ENCODE measurements at regions not wholly inside any gene's neighbourhood (a gene's known extent, or its start where the extent isn't known, plus 50 kb on each side); places are given as distances from the start of the nearest gene placed in this dataset.

DNA sequence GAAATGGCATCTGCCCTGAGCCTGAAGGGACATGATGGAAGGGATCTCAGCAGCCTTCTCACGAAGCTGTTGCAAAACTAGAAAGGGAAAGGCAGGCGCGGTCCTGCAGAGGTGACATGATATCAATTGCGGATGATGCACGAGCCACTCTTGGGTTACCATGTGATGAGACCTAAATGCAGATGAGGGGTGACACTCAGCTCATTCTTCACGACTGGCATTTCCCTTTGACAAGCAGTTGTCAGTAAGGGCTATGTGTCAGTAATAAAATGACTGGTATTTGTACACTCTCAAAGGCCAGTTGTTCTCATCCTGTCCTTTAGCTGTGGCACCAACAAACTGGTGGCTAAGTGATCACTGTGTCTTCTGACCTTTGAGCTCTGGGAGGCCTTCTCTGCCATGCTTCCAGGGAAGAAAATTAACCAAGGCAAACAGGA lies 273.6 kb downstream of the ETAA1 start (continued):
- no peak for TF ChIP-seq ETV6 (conservative IDR thresholded peaks at IDR 0.05 in 1 of 2, IDR thresholded peaks at IDR 0.05 in 1 of 2; ENCODE audit: borderline replicate concordance in 1 of 2, low read depth in 1 of 2)
- no peak for TF ChIP-seq ZNF687 (IDR thresholded peaks at IDR 0.05)
- TF ChIP-seq SIX5 (IDR thresholded peaks at IDR 0.05; ENCODE audit: low read depth, low read length, severe bottlenecking) = no peak
- TF ChIP-seq EED (IDR thresholded peaks at IDR 0.05; ENCODE audit: low read depth) = no peak
- TF ChIP-seq SMC3 (IDR thresholded peaks at IDR 0.05; ENCODE audit: borderline replicate concordance, low read length) = no peak
- TF ChIP-seq, protein P1, sequence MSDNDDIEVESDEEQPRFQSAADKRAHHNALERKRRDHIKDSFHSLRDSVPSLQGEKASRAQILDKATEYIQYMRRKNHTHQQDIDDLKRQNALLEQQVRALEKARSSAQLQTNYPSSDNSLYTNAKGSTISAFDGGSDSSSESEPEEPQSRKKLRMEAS (IDR thresholded peaks at IDR 0.05; ENCODE audit: low read depth, low read length) = no peak

GRCh38 chr2:67671464-67672450 lies 274.6 kb downstream of the ETAA1 start:
- RAD21 ChIA-PET (ENCODE audit: unreplicated experiment) = no interaction called here
- H3K27ac ChIP-seq (ENCODE audit: control insufficient read depth, insufficient read depth) = no peak overlapping the region
- CTCF ChIA-PET = no interaction called here
- peak; percentile 65 for FAIRE-seq
- no peaks in the 10 kb centered on the region for H3K9me3 ChIP-seq (replicated peaks; ENCODE audit: control insufficient read depth, insufficient read depth, low read length)
- ATAC-seq = peak; percentile 66
- no peaks in the 10 kb centered on the region for H3K36me3 ChIP-seq (ENCODE audit: control insufficient read depth in 2 of 2, insufficient read depth in 2 of 2, low read length in 1 of 2)
- in situ Hi-C loops (cut with MboI) (no loop called here), intact Hi-C loops (cut with micrococcal nuclease; ENCODE audit: unreplicated experiment) (no loop called here)
- no peaks in the 10 kb centered on the region; the same call in 1 of the 2 replicates for H3K4me1 ChIP-seq (ENCODE audit: control insufficient read depth, insufficient read depth, low read length)
- H3K27me3 ChIP-seq (replicated peaks in 1 of 2; ENCODE audit: control insufficient read depth in 2 of 2, insufficient read depth in 2 of 2, low read length in 1 of 2) = no peaks in the 10 kb centered on the region
- BruUV-seq (replicated peaks) = no TSS peak
- DNase-seq (ENCODE audit: low read depth, low spot score) = peak; percentile 5
- no peaks in the 10 kb centered on the region for H4K20me1 ChIP-seq (ENCODE audit: control insufficient read depth, insufficient read depth)
- POLR2A ChIA-PET = no interaction called here
- H3K9ac ChIP-seq (ENCODE audit: control insufficient read depth, insufficient read depth, low read length) = no peak overlapping the region
- no peak overlapping the region for H2AFZ ChIP-seq (ENCODE audit: control insufficient read depth, low read depth, low read length)
- peak overlapping the region; percentile 50 for H3K4me2 ChIP-seq (ENCODE audit: control insufficient read depth, insufficient read depth)
- no peaks in the 10 kb centered on the region for H3K79me2 ChIP-seq (ENCODE audit: control insufficient read depth, insufficient read depth, low read length)
- WGBS (ENCODE audit: insufficient coverage, insufficient replicate concordance, low lambda C conversion rate, missing lambda C conversion rate) = 18% methylated on average over 10 of the region's 10 CpGs
- SMC1A ChIA-PET (ENCODE audit: uncharacterized antibody, unreplicated experiment) = no interaction called here
- no peak overlapping the region for H3K4me3 ChIP-seq
- TF ChIP-seq EED (IDR thresholded peaks at IDR 0.05; ENCODE audit: low read depth) = no peak
- TF ChIP-seq, protein P2, sequence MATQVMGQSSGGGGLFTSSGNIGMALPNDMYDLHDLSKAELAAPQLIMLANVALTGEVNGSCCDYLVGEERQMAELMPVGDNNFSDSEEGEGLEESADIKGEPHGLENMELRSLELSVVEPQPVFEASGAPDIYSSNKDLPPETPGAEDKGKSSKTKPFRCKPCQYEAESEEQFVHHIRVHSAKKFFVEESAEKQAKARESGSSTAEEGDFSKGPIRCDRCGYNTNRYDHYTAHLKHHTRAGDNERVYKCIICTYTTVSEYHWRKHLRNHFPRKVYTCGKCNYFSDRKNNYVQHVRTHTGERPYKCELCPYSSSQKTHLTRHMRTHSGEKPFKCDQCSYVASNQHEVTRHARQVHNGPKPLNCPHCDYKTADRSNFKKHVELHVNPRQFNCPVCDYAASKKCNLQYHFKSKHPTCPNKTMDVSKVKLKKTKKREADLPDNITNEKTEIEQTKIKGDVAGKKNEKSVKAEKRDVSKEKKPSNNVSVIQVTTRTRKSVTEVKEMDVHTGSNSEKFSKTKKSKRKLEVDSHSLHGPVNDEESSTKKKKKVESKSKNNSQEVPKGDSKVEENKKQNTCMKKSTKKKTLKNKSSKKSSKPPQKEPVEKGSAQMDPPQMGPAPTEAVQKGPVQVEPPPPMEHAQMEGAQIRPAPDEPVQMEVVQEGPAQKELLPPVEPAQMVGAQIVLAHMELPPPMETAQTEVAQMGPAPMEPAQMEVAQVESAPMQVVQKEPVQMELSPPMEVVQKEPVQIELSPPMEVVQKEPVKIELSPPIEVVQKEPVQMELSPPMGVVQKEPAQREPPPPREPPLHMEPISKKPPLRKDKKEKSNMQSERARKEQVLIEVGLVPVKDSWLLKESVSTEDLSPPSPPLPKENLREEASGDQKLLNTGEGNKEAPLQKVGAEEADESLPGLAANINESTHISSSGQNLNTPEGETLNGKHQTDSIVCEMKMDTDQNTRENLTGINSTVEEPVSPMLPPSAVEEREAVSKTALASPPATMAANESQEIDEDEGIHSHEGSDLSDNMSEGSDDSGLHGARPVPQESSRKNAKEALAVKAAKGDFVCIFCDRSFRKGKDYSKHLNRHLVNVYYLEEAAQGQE (IDR thresholded peaks at IDR 0.05; ENCODE audit: low read depth, low read length) = no peak
- no peak for TF ChIP-seq NFYB (IDR thresholded peaks at IDR 0.05; ENCODE audit: insufficient read depth, low read depth, low read length)
- TF ChIP-seq BCL11A (IDR thresholded peaks at IDR 0.05; ENCODE audit: low read depth, low read length) = no peak

All from GM12878 (cell line).